Bronchial epithelial cell (primary cell): ENCODE measurements at regions not wholly inside any gene's neighbourhood (a gene's known extent, or its start where the extent isn't known, plus 50 kb on each side); places are given as distances from the start of the nearest gene placed in this dataset.

Source experiments
- DNase-seq: peaks from one replicate; pipeline ENCODE4 v3.0.0-alpha.2; 2010; ENCODE audit warnings: low read depth
- FAIRE-seq: peaks from 2 replicates; lab custom pipeline; 2011; peaks lifted over from hg19 to GRCh38; lab: Jason Lieb, UNC
- H3K27me3 ChIP-seq: 2 replicates; pipeline ENCODE4 v1.5.1; 2011; ENCODE audit warnings: low read length; ENCODE audit not compliant: control insufficient read depth, insufficient read depth
- H3K36me3 ChIP-seq: 2 replicates; pipeline ENCODE4 v1.5.1; 2011; ENCODE audit warnings: low read length; ENCODE audit not compliant: control insufficient read depth, insufficient read depth
- H3K4me3 ChIP-seq: 2 replicates; pipeline ENCODE4 v1.5.1; 2011; ENCODE audit warnings: mild to moderate bottlenecking, low read depth, low read length, control low read depth
- TF ChIP-seq, protein P1 (sequence below): IDR thresholded peaks from 2 replicates; pipeline ENCODE4 v1.5.1; 2011; ENCODE audit warnings: mild to moderate bottlenecking, moderate library complexity, low read length, control low read depth, inconsistent platforms; ENCODE audit not compliant: insufficient read depth, severe bottlenecking

GRCh38 chr2:226664661-226665060 lies 135.0 kb downstream of the IRS1 start:
- H3K36me3 ChIP-seq: no peaks in the 10 kb centered on the region
- FAIRE-seq (no peak), DNase-seq (no peak)
- H3K4me3 ChIP-seq: no peak overlapping the region
- TF ChIP-seq, protein P1, sequence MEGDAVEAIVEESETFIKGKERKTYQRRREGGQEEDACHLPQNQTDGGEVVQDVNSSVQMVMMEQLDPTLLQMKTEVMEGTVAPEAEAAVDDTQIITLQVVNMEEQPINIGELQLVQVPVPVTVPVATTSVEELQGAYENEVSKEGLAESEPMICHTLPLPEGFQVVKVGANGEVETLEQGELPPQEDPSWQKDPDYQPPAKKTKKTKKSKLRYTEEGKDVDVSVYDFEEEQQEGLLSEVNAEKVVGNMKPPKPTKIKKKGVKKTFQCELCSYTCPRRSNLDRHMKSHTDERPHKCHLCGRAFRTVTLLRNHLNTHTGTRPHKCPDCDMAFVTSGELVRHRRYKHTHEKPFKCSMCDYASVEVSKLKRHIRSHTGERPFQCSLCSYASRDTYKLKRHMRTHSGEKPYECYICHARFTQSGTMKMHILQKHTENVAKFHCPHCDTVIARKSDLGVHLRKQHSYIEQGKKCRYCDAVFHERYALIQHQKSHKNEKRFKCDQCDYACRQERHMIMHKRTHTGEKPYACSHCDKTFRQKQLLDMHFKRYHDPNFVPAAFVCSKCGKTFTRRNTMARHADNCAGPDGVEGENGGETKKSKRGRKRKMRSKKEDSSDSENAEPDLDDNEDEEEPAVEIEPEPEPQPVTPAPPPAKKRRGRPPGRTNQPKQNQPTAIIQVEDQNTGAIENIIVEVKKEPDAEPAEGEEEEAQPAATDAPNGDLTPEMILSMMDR: no peak
- H3K27me3 ChIP-seq: no peaks in the 10 kb centered on the region

DNA sequence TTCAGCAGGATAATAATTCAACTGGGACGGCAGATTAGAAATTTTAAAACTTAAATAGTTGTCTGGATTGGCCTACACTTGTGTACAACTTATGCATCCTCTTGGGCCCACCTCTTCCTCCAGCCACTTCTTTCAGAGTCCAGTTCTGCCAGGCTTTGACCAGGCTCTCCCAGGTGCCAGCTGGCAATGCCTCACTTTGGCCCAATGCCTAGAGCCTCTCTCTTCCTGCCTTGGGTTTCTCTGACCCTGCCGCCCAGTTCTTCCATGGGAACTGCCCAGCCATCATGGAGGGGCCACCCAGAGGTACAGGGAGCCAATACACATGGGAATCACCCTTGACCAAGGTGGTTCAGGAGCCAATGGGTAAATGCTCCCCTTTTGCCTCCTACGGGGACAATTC lies 135.5 kb downstream of the IRS1 start:
- H3K36me3 ChIP-seq: no peaks in the 10 kb centered on the region
- H3K4me3 ChIP-seq: no peak overlapping the region
- no peaks in the 10 kb centered on the region for H3K27me3 ChIP-seq
- FAIRE-seq: no peak
- TF ChIP-seq, protein P1: no peak
- no peak for DNase-seq

DNA sequence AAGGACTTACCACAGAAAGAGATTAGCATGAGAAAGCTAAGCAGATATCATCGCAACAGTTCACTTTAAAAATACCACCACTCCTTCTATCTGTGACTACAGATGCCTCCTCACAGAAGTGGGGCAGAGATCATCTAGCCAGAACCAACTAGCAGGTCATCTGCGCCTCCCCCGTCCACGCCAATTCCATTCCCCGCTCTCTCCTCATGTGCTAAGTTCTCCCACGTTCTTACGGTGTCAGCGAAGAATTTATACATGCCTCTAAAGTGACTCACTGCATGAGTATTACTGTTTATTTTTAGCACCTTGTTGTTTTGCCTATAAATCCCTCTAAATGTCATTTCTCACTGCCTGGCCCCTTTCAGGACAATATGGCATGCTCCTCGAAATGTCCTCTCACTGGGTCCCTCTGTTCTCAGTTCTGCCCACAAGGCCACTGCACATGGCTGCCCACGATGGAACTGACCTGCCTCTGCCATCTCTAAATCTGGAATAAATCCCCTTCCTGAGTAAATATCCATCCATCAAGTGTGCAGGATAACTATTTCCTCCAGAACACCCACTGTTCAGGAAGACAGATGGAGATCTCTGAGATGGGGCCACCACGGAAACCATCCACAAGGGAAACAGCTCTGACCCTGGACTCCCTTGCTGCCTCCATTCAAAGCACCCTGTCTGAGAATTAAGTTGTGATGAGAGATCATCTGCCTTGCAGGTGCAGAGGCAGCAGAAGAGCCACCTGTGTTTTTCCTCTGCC lies 137.7 kb downstream of the IRS1 start:
- Histone ChIP-seq H3K4me3 (no peak overlapping the region), H3K27me3 (no peaks in the 10 kb centered on the region), H3K36me3 (no peaks in the 10 kb centered on the region)
- FAIRE-seq (peak; percentile 88), DNase-seq (peak; percentile 92)
- TF ChIP-seq, protein P1: no peak

- Histone ChIP-seq H3K27me3 (no peaks in the 10 kb centered on the region), H3K36me3 (no peaks in the 10 kb centered on the region), H3K4me3 (no peak overlapping the region)
- TF ChIP-seq, protein P1: no peak
- DNase-seq (no peak), FAIRE-seq (no peak)
These were observed 139.1 kb downstream of the IRS1 start for GRCh38 chr2:226660526-226660925.

DNA sequence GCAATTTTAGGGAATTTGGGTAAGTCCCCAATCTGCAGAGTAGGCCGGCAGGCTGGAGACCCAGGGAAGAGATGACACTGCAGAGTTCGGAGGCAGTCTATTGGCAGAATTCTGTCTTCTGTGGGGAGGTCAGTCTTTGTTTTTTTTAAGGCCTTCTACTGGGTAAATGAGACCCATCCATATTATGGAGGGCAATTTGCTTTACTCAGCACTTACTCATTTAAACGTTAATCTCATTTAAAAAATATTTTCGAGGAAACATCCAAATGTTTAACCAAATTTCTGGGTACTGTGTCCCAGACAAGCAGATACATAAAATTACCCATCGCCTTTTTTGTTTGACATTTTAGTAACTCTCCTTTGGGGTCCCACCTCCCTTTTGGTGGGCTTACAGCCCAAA lies 139.5 kb downstream of the IRS1 start:
- DNase-seq (no peak), FAIRE-seq (no peak)
- Histone ChIP-seq H3K27me3 (no peaks in the 10 kb centered on the region), H3K4me3 (no peak overlapping the region), H3K36me3 (no peaks in the 10 kb centered on the region)
- TF ChIP-seq, protein P1: no peak

DNA sequence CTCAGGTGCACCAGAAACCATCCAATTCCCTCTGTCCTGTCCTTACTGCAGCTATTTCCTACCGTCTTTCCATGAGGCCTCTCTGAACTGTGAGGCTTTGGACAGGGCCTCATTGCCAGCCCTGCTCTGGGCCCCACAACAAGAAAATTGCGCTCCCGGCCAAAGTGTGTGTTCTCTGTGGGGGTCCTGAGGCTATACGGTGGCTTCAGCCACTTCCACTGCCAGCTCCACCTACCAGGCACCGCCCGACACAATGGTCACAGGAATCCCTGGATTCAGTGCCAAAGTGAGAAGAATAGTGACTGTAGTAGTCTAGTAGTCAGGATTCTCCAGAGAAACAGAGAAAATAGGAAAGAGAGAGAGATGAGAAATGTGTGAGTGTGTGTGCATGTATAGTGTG lies 140.2 kb downstream of the IRS1 start:
- Histone ChIP-seq H3K36me3 (no peaks in the 10 kb centered on the region), H3K27me3 (no peaks in the 10 kb centered on the region), H3K4me3 (no peak overlapping the region)
- DNase-seq: no peak
- FAIRE-seq: no peak
- TF ChIP-seq, protein P1: no peak
